HG03280 (cell line): ENCODE measurements at regions not wholly inside any gene's neighbourhood (a gene's known extent, or its start where the extent isn't known, plus 50 kb on each side); places are given as distances from the start of the nearest gene placed in this dataset.
"Not testable (repeated sequence)": the region's sequence is repeated elsewhere in the genome, so short reads cannot be mapped to it uniquely, and the experiment has no call there.

ENCODE experiments used
- ATAC-seq: cut with Tn5 transposase; IDR thresholded peaks from one replicate; pipeline ENCODE4 v1.9.1; 2021; ENCODE audit warnings: mild to moderate bottlenecking, moderate library complexity; ENCODE audit not compliant: unreplicated experiment

DNA sequence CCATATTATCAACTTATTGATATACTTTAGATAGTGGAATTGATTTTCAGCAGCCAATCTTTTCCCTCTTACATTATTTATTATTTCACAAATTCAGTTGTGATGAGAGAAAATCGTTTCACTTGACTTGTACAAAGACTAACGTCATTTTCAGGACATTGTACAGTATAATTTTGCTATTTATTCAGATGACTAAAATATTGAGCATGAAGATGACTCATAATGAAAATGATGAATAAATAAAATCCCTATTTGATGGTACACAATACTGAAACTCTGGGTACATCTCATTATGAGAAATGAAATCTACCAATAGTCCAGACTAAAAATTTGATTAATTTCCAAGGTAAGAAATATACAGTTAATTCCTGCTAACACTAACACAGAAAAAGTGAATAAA is 316.4 kb downstream of the CCDC74A start:
- ATAC-seq = not testable (repeated sequence)

- not testable (repeated sequence) for ATAC-seq
Observed at GRCh38 chr2:131856202-131856601, 305.6 kb downstream of the ANKRD30BL start.

DNA sequence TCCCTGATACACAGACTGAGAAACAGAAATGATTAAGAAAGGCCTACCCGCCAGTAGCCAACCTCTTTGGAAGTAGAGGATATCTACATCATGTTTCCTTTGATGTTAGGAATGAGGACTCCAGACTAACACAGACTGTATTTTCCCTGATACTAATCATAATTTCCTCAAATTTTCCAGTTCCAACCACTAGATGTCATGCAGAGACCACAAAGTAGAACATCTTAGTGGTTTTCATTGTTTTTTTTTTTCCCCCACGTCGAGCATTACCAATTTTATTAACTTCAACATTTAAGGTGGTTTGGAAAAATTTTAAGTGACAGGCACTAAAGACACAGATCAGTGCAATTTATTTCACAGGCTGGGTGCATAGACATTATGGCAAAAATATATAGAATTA is 303.6 kb downstream of the ANKRD30BL start:
- ATAC-seq = not testable (repeated sequence)
